Nephron progenitor cell (in vitro differentiated cells): ENCODE measurements at regions not wholly inside any gene's neighbourhood (a gene's known extent, or its start where the extent isn't known, plus 50 kb on each side); places are given as distances from the start of the nearest gene placed in this dataset.

Source experiments
- DNase-seq: peaks from one replicate; pipeline ENCODE4 v3.0.0; 2021
- H3K27ac Mint-ChIP-seq: 2 replicates; pipeline ENCODE4 v1.8.0; 2021; ENCODE audit warnings: mild to moderate bottlenecking, moderate library complexity, mixed read lengths
- H3K27me3 Mint-ChIP-seq: 2 replicates; pipeline ENCODE4 v1.8.0; 2021; ENCODE audit warnings: mild to moderate bottlenecking, low read depth, mixed read lengths; ENCODE audit not compliant: poor library complexity
- H3K36me3 Mint-ChIP-seq: 2 replicates; pipeline ENCODE4 v1.8.0; 2021; ENCODE audit warnings: low read depth, mixed read lengths
- H3K4me1 Mint-ChIP-seq: 2 replicates; pipeline ENCODE4 v1.8.0; 2021; ENCODE audit warnings: mixed read lengths
- H3K4me3 Mint-ChIP-seq: 2 replicates; pipeline ENCODE4 v1.8.0; 2021; ENCODE audit warnings: mild to moderate bottlenecking, moderate library complexity, mixed read lengths
- H3K9me3 Mint-ChIP-seq: 2 replicates; pipeline ENCODE4 v1.8.0; 2021; ENCODE audit warnings: mild to moderate bottlenecking, moderate library complexity, mixed read lengths
- CTCF ChIP-seq: fragments of 200-600 bp; sonication (generic); IDR thresholded peaks from 2 replicates; pipeline ENCODE4 v1.5.0; 2021; ENCODE audit warnings: antibody characterized with exemption

GRCh38 chr20:2203436-2203835 is 92.4 kb upstream of the TGM3 start:
- no peak for DNase-seq
- TF ChIP-seq CTCF = no peak
- Mint-ChIP-seq H3K9me3 (no peaks in the 10 kb centered on the region), H3K27ac (no peak overlapping the region), H3K27me3 (peaks cover 23% of the 10 kb centered on the region), H3K4me3 (no peak overlapping the region), H3K36me3 (no peaks in the 10 kb centered on the region), H3K4me1 (peaks cover 4% of the 10 kb centered on the region)

GRCh38 chr20:2204021-2204420 is 91.8 kb upstream of the TGM3 start:
- Mint-ChIP-seq H3K36me3 (no peaks in the 10 kb centered on the region), H3K27ac (no peak overlapping the region), H3K27me3 (peaks cover 20% of the 10 kb centered on the region), H3K4me1 (peaks cover 4% of the 10 kb centered on the region), H3K9me3 (no peaks in the 10 kb centered on the region), H3K4me3 (no peak overlapping the region)
- no peak for TF ChIP-seq CTCF
- no peak for DNase-seq

GRCh38 chr20:2206957-2207769 is 88.6 kb upstream of the TGM3 start:
- H3K4me1 Mint-ChIP-seq = peaks cover 10% of the 10 kb centered on the region
- peaks cover 16% of the 10 kb centered on the region for H3K27me3 Mint-ChIP-seq
- no peaks in the 10 kb centered on the region for H3K36me3 Mint-ChIP-seq
- peak; percentile 92 for DNase-seq
- no peak overlapping the region for H3K27ac Mint-ChIP-seq
- peak overlapping the region; percentile 86 for H3K4me3 Mint-ChIP-seq
- no peaks in the 10 kb centered on the region for H3K9me3 Mint-ChIP-seq
- peak; percentile 82 for TF ChIP-seq CTCF

GRCh38 chr20:2207770-2208097 is 88.1 kb upstream of the TGM3 start:
- H3K4me3 Mint-ChIP-seq = peak overlapping the region; percentile 86
- no peak overlapping the region for H3K27ac Mint-ChIP-seq
- no peaks in the 10 kb centered on the region for H3K9me3 Mint-ChIP-seq
- peaks cover 16% of the 10 kb centered on the region for H3K27me3 Mint-ChIP-seq
- peak; percentile 35 for TF ChIP-seq CTCF
- peaks cover 13% of the 10 kb centered on the region for H3K4me1 Mint-ChIP-seq
- no peak for DNase-seq
- no peaks in the 10 kb centered on the region for H3K36me3 Mint-ChIP-seq

- H3K27ac Mint-ChIP-seq = no peak overlapping the region
Measured at GRCh38 chr20:2208897-2209296, 86.9 kb upstream of the TGM3 start.

More at GRCh38 chr20:2208897-2209296, 86.9 kb upstream of the TGM3 start:
- Mint-ChIP-seq H3K4me1 (peaks cover 13% of the 10 kb centered on the region), H3K36me3 (no peaks in the 10 kb centered on the region), H3K4me3 (no peak overlapping the region), H3K9me3 (no peaks in the 10 kb centered on the region), H3K27me3 (peaks cover 10% of the 10 kb centered on the region)
- no peak for DNase-seq
- TF ChIP-seq CTCF = no peak
